IMR-90 (cell line): ENCODE measurements at regions not wholly inside any gene's neighbourhood (a gene's known extent, or its start where the extent isn't known, plus 50 kb on each side); places are given as distances from the start of the nearest gene placed in this dataset.

ENCODE experiments used
- ATAC-seq: fragments of 200-7000 bp; cut with Tn5 transposase; 2 replicates; pipeline ENCODE4 v1.9.1; 2020; ENCODE audit warnings: low read depth, mild to moderate bottlenecking, moderate library complexity
- BruUV-seq: library from RNA; stranded (reverse); fragments of 400-500 nt; replicated peaks from 2 replicates; lab custom pipeline; 2021; lab: Mats Ljungman, UMichigan
- CTCF ChIA-PET: fragments of 300-600 bp; formaldehyde crosslinking; extraction: SDS; loops from one replicate; lab custom pipeline; 2021; ENCODE audit warnings: antibody characterized with exemption; lab: Yijun Ruan, JAX
- POLR2A ChIA-PET: fragments of 300-600 bp; sonication (Branson Sonifier 250); formaldehyde crosslinking; loops from one replicate; lab custom pipeline; 2022; ENCODE audit warnings: antibody characterized with exemption; ENCODE audit not compliant: unreplicated experiment; lab: Charles Lee
- DNase-seq: peaks from one replicate; pipeline ENCODE4 v3.0.0; 2013
- H2AFZ ChIP-seq: replicated peaks from 2 replicates; pipeline ENCODE3; 2013; ENCODE audit warnings: low read length, mild to moderate bottlenecking; ENCODE audit not compliant: poor library complexity
- H2AK5ac ChIP-seq: 2 replicates; pipeline ENCODE4 v1.6.1; 2013; ENCODE audit warnings: low read depth, low read length, inconsistent platforms
- H2AK9ac ChIP-seq: replicated peaks from 2 replicates; pipeline ENCODE3; 2013; ENCODE audit warnings: mild to moderate bottlenecking, low read depth, low read length, moderate library complexity; ENCODE audit not compliant: poor library complexity
- H2BK120ac ChIP-seq: 2 replicates; pipeline ENCODE4 v1.6.1; 2013; ENCODE audit warnings: low read depth, low read length, inconsistent platforms
- H2BK15ac ChIP-seq: 3 replicates; pipeline ENCODE4 v1.6.1; 2013; ENCODE audit warnings: low read depth, low read length, inconsistent platforms
- H2BK20ac ChIP-seq: 2 replicates; pipeline ENCODE4 v1.6.1; 2013; ENCODE audit warnings: low read depth, mild to moderate bottlenecking, inconsistent platforms, low read length, moderate library complexity
- H2BK5ac ChIP-seq: 2 replicates; pipeline ENCODE4 v1.6.1; 2013; ENCODE audit warnings: mild to moderate bottlenecking, low read depth, low read length, inconsistent platforms; ENCODE audit not compliant: poor library complexity, severe bottlenecking
- H3K14ac ChIP-seq: replicated peaks from 2 replicates; pipeline ENCODE4 v1.6.1; 2013; ENCODE audit warnings: low read depth, low read length, inconsistent platforms
- H3K18ac ChIP-seq: 2 replicates; pipeline ENCODE4 v1.6.1; 2013; ENCODE audit warnings: low read depth, low read length, control low read depth
- H3K23ac ChIP-seq: 2 replicates; pipeline ENCODE4 v1.6.1; 2013; ENCODE audit warnings: low read depth, low read length, inconsistent platforms
- H3K27ac ChIP-seq: 2 replicates; pipeline ENCODE4 v1.5.1; 2013; ENCODE audit warnings: mild to moderate bottlenecking, control low read depth, low read length; ENCODE audit not compliant: insufficient read depth
- H3K27me3 ChIP-seq: 2 replicates; pipeline ENCODE4 v1.6.1; 2013; ENCODE audit warnings: low read length; ENCODE audit not compliant: control insufficient read depth, insufficient read depth
- H3K36me3 ChIP-seq: 2 replicates; pipeline ENCODE4 v1.6.1; 2013; ENCODE audit warnings: low read length, mixed read lengths; ENCODE audit not compliant: control insufficient read depth, insufficient read depth
- H3K4ac ChIP-seq: 2 replicates; pipeline ENCODE4 v1.6.1; 2013; ENCODE audit warnings: low read depth, low read length, inconsistent platforms
- H3K4me1 ChIP-seq: 2 replicates; pipeline ENCODE4 v1.6.1; 2013; ENCODE audit warnings: low read length, mixed read lengths; ENCODE audit not compliant: control insufficient read depth, insufficient read depth
- H3K4me2 ChIP-seq: 2 replicates; pipeline ENCODE4 v1.6.1; 2013; ENCODE audit warnings: low read depth, mild to moderate bottlenecking, control low read depth, low read length, moderate library complexity
- H3K4me3 ChIP-seq: 2 replicates; pipeline ENCODE4 v1.5.1; 2013; ENCODE audit warnings: low read depth, mild to moderate bottlenecking, control low read depth, low read length, moderate library complexity; ENCODE audit not compliant: insufficient read depth
- H3K56ac ChIP-seq: 2 replicates; pipeline ENCODE4 v1.6.1; 2013; ENCODE audit warnings: low read length, inconsistent platforms; ENCODE audit not compliant: insufficient read depth; ENCODE audit errors: extremely low read depth
- H3K79me1 ChIP-seq, 2 experiments: 2 replicates each; pipeline ENCODE4 v1.6.1; 2013; ENCODE audit warnings: low read length in 2 of 2, inconsistent platforms in 1 of 2, low read depth in 1 of 2
- H3K9ac ChIP-seq: 2 replicates; pipeline ENCODE4 v1.6.1; 2013; ENCODE audit warnings: low read depth, low read length, control low read depth
- H3K9me1 ChIP-seq: 2 replicates; pipeline ENCODE4 v1.6.1; 2013; ENCODE audit warnings: low read length, inconsistent platforms; ENCODE audit not compliant: insufficient read depth
- H3K9me3 ChIP-seq: 2 replicates; pipeline ENCODE4 v1.6.1; 2013; ENCODE audit warnings: low read length; ENCODE audit not compliant: control insufficient read depth, insufficient read depth
- H4K20me1 ChIP-seq: 2 replicates; pipeline ENCODE4 v1.6.1; 2013; ENCODE audit warnings: low read length, inconsistent platforms; ENCODE audit not compliant: insufficient read depth
- H4K5ac ChIP-seq: 2 replicates; pipeline ENCODE4 v1.6.1; 2013; ENCODE audit warnings: mild to moderate bottlenecking, low read depth, low read length, control low read depth
- H4K8ac ChIP-seq, 2 experiments: 2 replicates each; pipeline ENCODE4 v1.6.1; 2013; ENCODE audit warnings: low read depth in 2 of 2, low read length in 2 of 2, control low read depth in 1 of 2, inconsistent platforms in 1 of 2
- H4K91ac ChIP-seq: 2 replicates; pipeline ENCODE4 v1.6.1; 2013; ENCODE audit warnings: low read depth, low read length, inconsistent platforms; ENCODE audit not compliant: insufficient read depth
- BHLHE40 ChIP-seq: fragments of 150-350 bp; IDR thresholded peaks from 2 replicates; pipeline ENCODE4 v1.6.1; 2016; ENCODE audit warnings: mild to moderate bottlenecking, low read depth, low read length
- CEBPB ChIP-seq: IDR thresholded peaks from 2 replicates; pipeline ENCODE4 v1.6.1; 2012; ENCODE audit warnings: low read depth, low read length, improper control_type of control experiment
- CHD1 ChIP-seq: IDR thresholded peaks from 2 replicates; pipeline ENCODE4 v1.6.1; 2012; ENCODE audit warnings: low read depth, low read length, improper control_type of control experiment
- FOS ChIP-seq: fragments of 150-350 bp; IDR thresholded peaks from 2 replicates; pipeline ENCODE4 v1.6.1; 2016; ENCODE audit warnings: low read depth, low read length
- MAZ ChIP-seq: IDR thresholded peaks from 2 replicates; pipeline ENCODE4 v1.6.1; 2012; ENCODE audit warnings: low read depth, mild to moderate bottlenecking, low read length, improper control_type of control experiment, moderate library complexity, borderline replicate concordance
- NFE2L2 ChIP-seq: fragments of 150-350 bp; IDR thresholded peaks from 2 replicates; pipeline ENCODE4 v1.6.1; 2016; ENCODE audit warnings: low read depth, mild to moderate bottlenecking, low read length
- POLR2A ChIP-seq: IDR thresholded peaks from 2 replicates; pipeline ENCODE4 v1.6.1; 2012; ENCODE audit warnings: mild to moderate bottlenecking, low read depth, low read length
- RAD21 ChIP-seq: IDR thresholded peaks from 2 replicates; pipeline ENCODE4 v1.6.1; 2012; ENCODE audit warnings: low read length, improper control_type of control experiment
- RCOR1 ChIP-seq: IDR thresholded peaks from 2 replicates; pipeline ENCODE4 v1.6.1; 2012; ENCODE audit warnings: mild to moderate bottlenecking, low read length, improper control_type of control experiment; ENCODE audit not compliant: insufficient replicate concordance
- RFX5 ChIP-seq: IDR thresholded peaks from 2 replicates; pipeline ENCODE4 v1.8.0; 2012; ENCODE audit warnings: low read depth, mild to moderate bottlenecking, low read length, moderate library complexity
- SMC3 ChIP-seq: fragments of 150-350 bp; IDR thresholded peaks from 2 replicates; pipeline ENCODE4 v1.6.1; 2016; ENCODE audit warnings: low read depth, mild to moderate bottlenecking, antibody characterized with exemption, low read length, moderate library complexity
- WGBS, 2 experiments: methylation state at CpG; one replicate each; pipeline versions ENCODE4 v1.1.5 to v1.1.7; 2013; ENCODE audit warnings: missing lambda C conversion rate in 2 of 2; ENCODE audit not compliant: insufficient read length in 1 of 2; ENCODE audit errors: extremely low coverage in 2 of 2; 5-methylcytosine and 5-hydroxymethylcytosine counted together
- dilution Hi-C: fragments of 300-500 bp; cut with HindIII; formaldehyde crosslinking; loops from one replicate; pipeline ENCODE4 v1.14.3; 2018; ENCODE audit warnings: low sequenced_read_pairs; ENCODE audit not compliant: unreplicated experiment
- in situ Hi-C: fragments of 300-500 bp; cut with MboI; formaldehyde crosslinking; loops from 3 replicates; pipeline ENCODE4 v1.14.3; 2019; ENCODE audit warnings: low sequenced_read_pairs, inconsistent platforms, mixed read lengths
- intact Hi-C: fragments of 100-400 bp; cut with micrococcal nuclease; formaldehyde crosslinking; loops from 2 replicates; pipeline ENCODE4 v1.10.0; 2022
- TF ChIP-seq, protein P1 (sequence below): fragments of 150-350 bp; IDR thresholded peaks from 2 replicates; pipeline ENCODE4 v1.6.1; 2016; ENCODE audit warnings: low read depth, mild to moderate bottlenecking, low read length, moderate library complexity, borderline replicate concordance

DNA sequence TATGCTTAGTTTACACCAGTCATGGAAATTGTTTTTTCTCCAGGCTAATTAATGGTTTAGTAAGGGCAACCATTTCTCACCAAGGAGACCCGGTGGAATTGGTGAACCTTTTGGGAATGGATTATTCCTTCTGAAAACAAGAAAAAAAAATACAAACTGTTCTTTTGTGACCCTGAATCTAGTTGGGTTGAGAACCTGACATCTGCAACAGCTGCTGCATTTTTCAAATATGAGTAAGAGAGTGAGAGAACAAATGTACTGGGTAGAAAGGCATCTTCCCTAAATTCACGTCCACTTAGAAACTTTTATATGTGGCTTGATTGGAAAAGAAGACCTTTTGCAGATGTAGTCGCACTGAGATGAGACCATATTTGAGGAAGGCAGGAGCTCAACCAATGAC, 553.4 kb upstream of the EPHA7 start:
- Histone ChIP-seq H3K4me2 (no peak overlapping the region), H2BK20ac (no peak overlapping the region), H3K79me1 (no peaks in the 10 kb centered on the region), H3K4ac (no peak overlapping the region), H2AK9ac (no peak overlapping the region), H4K91ac (no peak overlapping the region), H3K18ac (no peak overlapping the region), H3K9me3 (no peaks in the 10 kb centered on the region; the same call in 1 of the 2 replicates), H3K9ac (no peak overlapping the region), H3K23ac (no peak overlapping the region), H2BK5ac (no peak overlapping the region), H2AK5ac (no peak overlapping the region), H3K27me3 (no peaks in the 10 kb centered on the region), H3K27ac (no peak overlapping the region), H2BK15ac (no peak overlapping the region), H2AFZ (no peak overlapping the region), H2BK120ac (no peak overlapping the region), H3K36me3 (no peaks in the 10 kb centered on the region), H3K56ac (no peak overlapping the region), H3K14ac (no peak overlapping the region), H4K8ac (no peak overlapping the region), H3K9me1 (no peaks in the 10 kb centered on the region), H3K4me3 (no peak overlapping the region), H3K4me1 (no peaks in the 10 kb centered on the region), H4K5ac (no peak overlapping the region), H4K20me1 (no peaks in the 10 kb centered on the region)
- ATAC-seq: no peak
- ChIA-PET POLR2A (no interaction called here), CTCF (no interaction called here)
- intact Hi-C loops (no loop called here), in situ Hi-C loops (no loop called here), dilution Hi-C loops (no loop called here)
- DNase-seq: no peak
- BruUV-seq: no TSS peak
- no peak for TF ChIP-seq RAD21
- no peak for TF ChIP-seq RFX5
- no peak for TF ChIP-seq RCOR1
- no peak for TF ChIP-seq NFE2L2
- TF ChIP-seq POLR2A: no peak
- no peak for TF ChIP-seq BHLHE40
- TF ChIP-seq FOS: no peak
- TF ChIP-seq SMC3: no peak
- TF ChIP-seq CEBPB: no peak
- no peak for TF ChIP-seq MAZ
- no peak for TF ChIP-seq CHD1
- TF ChIP-seq, protein P1, sequence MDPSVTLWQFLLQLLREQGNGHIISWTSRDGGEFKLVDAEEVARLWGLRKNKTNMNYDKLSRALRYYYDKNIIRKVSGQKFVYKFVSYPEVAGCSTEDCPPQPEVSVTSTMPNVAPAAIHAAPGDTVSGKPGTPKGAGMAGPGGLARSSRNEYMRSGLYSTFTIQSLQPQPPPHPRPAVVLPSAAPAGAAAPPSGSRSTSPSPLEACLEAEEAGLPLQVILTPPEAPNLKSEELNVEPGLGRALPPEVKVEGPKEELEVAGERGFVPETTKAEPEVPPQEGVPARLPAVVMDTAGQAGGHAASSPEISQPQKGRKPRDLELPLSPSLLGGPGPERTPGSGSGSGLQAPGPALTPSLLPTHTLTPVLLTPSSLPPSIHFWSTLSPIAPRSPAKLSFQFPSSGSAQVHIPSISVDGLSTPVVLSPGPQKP: no peak
- WGBS, 2 experiments: no CpG with 5 or more reads among the region's 3 CpGs
